Right kidney (tissue), 1 donor: ENCODE measurements at regions not wholly inside any gene's neighbourhood (a gene's known extent, or its start where the extent isn't known, plus 50 kb on each side); places are given as distances from the start of the nearest gene placed in this dataset.

ENCODE experiments used
- DNase-seq: peaks from one replicate; pipeline ENCODE4 v3.0.0-alpha.2; 2016

DNA sequence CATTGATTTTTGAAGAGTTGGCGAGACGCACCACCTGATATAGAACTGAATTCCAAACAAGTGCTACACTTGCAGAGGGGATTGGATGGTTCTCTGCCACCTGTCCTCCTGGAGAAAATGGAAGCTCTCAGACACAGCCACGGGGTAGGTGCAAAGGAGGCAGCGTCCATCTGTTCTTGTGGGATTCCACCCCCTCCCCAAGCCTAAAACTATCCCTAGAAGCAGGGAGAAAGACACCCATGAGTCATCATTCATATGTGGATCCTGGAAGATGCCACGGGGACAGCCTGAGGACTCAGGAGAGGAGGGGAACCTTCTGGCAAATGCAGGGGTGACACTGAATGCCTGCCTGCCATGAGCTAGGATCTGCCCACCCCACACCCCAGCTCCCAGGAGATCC lies 171.3 kb upstream of the CST7 start:
- no peak for DNase-seq

DNA sequence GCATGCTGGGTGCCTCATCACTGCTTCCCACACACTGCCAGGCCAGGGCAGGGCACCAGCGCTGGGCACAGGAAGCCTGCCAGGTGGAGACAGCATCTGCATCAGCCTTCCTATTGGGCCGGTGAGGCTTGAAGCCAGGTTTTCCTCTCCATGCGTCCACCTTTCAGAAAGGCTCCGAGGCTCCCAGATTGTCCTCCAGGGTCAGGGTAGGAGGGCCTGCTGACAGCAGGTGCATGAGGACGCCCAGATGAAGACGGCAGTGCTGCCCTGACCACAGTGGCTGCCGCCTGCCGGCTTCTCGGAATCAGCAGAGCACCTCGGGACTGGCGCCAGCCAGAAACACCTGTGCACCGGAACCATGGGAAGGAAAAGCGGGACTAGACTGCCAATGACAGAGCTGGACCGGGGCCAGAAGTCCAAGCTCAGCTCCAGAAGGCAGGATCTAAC lies 170.5 kb upstream of the CST7 start:
- DNase-seq = no peak

DNA sequence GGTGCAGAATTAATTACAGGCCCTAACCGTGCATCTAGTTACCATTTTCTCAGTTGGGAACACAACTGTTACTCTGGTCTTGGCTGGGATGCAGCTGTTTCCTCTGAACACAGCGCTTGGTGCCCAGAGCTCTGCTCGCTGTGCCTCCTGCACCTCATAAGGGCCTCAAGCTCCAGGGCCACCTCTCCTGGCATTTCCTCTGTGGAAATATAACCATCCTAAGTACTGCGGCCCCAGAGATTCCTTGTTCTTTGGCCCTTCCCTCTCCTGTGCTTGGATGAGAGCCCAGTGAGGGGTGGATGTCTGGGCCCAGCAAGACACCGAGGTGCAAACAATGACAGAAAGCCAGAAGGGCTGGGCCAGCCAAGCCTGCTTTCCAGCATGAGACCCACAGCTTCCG lies 169.9 kb upstream of the CST7 start:
- no peak for DNase-seq

DNA sequence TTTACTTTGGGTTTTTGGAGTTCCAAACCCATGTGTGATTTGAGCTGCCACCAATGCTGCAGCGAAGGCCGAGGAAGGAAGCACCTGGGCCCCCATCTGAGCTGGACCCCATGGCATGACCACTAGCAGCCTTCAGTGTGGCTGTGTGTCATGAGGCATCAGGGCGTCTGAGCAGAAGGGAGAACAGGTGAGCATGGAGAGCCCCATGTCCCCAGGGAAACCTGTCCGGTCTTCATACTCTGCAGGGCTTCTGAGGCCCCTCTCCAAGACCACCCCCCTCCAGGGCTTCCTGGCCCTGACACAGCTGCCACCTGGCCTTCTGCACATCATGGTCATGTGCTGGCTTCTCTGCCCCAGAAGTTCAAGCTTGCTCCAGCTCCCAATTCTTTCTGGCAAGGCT lies 169.1 kb upstream of the CST7 start:
- no peak for DNase-seq

DNA sequence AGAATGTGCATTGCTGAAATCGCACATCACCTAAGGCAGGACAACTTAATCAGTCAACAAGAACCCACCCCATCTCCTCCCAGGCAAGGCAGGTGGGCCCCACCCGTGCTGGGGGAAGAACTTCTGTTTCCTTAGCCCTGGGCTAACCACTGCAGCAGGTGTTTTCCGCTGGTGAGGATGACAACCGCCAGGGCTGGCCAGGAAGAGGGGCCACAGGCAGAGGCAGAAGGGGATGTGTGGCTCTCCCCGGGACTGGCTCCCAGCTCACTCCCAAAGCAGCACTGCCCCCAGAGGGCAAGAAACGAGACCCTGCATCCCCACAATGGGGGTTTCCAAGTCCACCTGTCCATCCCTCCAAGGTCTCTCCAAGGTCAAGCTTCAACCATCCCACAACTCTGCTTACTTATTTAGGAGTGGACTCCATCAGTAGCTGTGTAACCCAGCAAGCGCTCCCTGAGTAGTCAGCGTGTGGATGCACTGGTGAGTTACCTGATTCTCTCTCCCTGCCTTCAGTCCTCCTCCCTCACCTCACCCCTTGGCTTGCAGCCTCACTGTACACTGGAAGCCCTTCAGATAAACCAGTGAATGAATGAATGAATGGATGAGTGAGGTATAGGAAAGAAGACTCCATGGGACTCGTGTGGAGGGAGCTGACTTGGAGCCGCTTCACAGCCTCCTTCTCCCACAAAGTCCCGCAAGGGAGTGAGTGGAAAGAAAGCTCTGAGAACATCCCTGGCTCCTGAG lies 168.2 kb upstream of the CST7 start:
- no peak for DNase-seq

DNA sequence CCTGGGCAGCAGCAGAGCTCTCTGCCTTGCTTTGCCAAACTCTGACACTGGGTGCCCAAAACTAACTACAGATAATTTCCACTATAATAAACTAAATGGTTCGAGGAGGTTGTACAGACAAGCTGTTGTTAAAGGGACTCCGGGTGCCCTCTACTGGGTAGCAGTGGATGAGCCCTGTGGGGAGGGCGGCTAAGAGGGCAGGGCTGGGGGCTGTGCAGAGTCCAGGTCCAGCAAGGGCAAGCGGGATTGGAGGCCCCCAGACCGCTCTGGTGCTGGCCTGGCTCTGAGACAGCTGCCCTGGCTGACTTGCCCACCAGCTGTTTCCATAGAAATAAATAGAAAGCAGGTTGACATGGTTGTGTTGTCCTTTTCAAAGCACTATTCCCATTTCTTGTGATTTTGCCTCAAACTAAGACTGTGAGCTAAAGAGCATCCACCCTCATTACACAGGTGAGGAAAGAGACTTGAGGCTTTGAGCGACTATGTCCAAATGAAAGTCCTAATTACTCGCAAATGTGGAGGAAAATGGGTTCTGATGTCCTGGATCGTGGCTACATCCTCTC lies 167.6 kb upstream of the CST7 start:
- no peak for DNase-seq

DNA sequence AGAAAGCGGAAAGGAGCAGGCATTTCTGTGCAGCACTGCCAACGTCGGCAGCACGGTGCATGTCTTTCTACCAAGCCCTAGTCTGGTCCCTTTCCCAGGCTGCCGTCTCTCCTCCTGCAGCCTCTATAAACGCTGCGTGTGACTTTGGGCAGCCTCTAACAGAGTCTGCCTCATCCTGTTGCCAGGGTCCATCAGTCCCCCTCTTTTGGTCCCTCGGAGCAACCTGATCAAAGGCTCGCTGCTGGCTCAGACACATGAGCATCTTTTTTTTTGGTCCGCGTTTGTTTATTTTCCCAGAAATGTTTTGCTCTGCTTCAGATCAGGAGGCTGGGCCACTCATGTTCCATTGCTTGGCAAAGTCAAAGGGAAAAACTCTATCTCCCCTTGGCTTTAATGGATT lies 166.8 kb upstream of the CST7 start:
- DNase-seq = no peak

DNA sequence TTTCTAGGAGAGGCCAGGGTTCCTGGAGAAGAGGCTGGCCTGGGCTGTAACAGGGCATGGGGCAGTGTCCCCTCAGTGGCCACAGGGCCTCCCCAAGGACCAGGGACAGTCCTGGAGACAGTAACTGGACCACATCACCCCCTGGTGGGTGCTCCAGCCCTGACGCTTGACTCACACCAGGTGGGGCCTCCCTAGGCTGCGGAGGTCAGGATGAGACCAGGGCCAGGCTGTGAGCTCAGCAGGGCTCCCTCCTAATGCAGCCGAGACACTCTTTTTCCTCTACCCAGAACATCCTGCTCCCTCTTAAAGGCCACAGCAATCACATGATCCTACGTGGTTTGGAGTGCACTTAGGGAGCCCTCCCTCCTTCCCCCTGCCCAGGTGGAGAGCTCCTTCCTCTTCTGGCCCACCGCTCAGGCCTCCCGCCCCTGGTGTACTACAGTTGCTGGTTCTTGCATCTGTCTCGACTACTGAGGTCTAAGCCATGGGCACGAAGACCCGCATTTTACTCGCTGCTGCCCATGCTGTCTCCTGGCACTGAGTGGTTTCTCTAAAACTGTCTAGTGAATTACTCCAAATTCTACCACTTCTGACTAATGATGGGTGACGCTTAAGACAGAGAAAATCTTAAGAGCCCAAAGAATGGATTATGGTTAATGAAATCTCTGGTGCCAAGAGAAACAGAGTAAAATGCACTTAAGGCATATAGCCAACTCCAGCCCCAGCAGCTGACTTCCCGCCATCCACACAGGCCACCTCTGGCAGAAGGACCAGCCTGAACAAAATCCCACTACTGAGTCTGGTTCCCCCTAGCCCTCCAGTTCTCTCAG lies 166.1 kb upstream of the CST7 start:
- DNase-seq = no peak

DNA sequence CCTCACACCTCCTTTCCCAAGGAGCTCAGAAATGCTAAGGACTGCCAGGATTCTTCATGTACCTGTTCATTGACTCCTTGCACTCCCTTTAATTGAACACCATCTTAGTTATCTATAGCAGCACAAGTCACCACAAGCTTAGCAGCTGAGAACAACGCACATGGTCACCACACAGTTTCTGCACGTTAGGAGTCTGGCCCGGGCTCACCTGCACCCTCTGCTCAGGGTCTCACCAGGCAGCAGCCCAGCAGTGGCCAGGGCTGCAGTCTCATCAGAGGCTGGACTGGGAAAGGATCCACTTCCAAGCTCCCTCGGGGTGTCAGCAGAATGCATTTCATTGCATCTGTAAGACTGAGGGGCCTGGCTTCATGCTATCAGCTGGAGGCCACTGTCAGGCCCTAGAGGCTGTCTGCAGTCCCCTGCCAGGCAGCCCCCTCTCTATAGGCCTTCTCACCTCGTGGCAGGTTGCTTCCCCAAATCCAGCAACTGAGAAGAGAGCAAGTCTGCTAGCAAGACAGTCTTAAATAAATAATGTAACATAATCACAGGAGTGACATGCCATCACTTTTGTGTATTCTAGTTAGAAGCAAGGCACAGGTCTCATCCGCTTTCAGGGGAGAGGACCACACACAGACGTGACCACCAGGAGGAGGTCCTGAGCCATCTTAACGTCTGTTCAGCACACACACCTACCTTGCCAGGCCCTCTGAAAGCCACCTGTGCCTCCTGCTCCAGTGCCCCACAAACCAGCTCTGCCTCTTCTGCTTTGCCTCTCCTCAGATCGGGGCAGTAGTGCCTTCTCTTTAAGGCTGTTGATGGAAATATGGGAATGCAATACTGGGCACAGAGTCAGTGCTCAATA lies 165.2 kb upstream of the CST7 start:
- no peak for DNase-seq

DNA sequence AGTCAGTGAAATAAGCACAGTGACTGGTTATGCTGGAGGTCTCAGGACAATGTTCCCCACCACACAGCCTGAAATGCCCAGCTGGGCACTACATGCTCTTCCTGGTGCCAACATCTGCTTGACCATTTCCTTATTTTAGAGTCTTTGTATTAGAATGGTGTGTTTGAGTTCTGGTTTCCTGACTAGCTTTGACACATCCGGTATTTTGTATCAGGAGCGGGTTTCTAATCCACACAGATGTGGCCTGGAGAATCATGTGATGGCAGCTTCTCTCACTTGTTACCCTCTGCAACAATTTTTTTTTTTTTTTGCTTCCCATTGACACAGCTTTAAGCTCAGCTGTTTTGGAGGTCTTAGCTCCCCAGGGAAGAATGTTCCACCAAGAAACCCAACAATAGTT lies 164.5 kb upstream of the CST7 start:
- no peak for DNase-seq

DNA sequence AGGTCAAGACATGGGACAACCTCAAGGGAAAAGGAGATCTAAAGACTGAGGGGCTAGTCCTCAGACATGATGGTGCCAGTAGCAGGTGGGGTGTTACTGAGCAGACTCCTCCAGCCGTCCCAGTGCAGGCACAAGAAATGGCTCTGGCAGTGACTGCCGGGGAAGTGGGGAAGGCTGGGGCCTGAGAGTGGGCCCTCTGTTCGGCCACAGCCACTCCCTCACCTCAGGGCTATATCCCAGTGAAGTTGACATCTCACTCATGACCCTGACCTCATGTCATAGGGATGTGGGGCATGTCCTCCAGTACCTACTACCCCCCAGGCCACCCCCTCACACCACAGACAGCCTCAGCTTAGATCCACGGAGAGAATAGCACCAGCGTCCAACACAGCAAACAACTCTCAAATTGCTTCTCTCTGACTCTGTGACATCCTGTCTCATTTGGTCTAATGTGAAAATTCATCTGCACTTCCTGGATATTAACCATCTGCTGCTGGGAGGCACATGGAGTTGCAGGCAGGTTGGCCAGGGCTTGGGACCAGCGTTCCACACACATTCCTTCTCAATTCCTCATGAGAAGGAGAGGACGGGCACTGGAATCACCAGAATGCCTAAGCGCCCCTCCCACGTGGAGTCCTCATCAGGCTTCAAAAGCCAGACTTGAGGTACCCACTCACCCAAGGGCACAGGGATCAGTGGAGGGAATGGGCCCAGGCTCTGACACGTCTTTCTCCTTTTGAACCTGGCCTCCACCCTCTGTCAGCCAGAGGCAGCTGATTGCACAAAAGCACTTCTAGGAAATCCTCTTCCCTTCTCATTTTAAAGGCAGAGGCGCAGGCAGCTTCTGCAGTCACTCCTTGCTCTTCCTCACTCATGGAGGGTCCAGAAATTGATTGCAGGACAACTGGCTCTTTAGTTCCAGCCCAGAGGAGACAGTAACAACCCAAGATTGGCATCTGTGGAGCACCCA lies 163.6 kb upstream of the CST7 start:
- DNase-seq = no peak

DNA sequence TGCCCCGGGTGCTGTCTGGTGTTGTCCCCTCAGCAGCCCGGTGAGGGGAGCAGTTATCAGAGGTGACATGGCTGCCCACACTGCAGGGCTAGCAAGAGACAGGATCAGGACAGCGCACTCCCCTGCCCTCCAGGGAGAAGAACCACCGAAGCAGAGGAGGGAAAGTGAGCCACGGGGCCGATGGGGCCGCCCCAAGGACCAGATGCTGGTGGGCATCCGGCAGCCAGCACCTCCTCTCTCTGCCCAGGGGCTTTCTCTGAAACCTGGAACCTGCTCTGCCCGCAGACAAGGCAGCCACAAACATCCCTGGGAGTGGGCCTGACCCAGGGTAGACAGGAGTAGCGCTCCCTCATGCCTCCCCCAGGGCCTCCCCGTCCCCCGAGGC lies 163.0 kb upstream of the CST7 start:
- no peak for DNase-seq

DNA sequence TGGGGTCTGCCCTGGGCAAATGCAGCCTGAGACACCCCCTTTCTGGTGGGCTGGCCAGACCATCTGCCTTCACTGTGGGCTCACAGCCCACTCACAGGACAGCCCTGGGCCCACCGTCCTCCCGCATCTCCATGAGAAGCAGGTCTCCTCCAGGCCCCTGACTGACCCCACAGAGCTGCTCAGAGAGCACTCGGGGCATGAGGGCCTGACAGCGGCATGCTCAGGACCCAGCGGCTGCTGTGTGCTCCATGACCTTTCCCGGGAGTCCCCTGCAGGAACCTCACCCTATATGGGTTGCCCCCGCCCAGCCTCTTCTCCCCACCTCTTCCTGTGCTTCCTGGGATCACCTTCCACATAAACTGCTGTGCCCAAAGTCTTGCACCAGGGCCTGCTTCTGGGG lies 162.4 kb upstream of the CST7 start:
- DNase-seq = no peak

DNA sequence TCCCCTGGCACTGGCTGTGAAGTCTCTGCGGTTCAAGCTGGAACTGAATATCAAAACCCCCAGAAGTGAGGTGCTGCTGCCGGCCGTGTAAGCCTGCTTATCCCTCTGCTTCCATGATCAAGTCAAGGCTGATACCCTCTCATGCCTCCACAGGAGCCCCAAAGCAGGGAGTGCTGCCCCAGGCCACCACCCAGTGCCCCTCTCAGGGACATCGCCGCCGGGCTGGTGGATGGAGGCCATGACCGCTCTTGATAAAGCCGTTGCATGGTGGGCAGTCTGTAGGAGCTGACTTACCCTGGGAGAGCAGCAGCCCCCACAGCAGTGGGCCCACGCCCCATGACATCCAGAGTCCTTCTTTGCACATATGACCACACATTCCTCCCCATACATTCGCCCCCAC lies 162.0 kb upstream of the CST7 start:
- no peak for DNase-seq

DNA sequence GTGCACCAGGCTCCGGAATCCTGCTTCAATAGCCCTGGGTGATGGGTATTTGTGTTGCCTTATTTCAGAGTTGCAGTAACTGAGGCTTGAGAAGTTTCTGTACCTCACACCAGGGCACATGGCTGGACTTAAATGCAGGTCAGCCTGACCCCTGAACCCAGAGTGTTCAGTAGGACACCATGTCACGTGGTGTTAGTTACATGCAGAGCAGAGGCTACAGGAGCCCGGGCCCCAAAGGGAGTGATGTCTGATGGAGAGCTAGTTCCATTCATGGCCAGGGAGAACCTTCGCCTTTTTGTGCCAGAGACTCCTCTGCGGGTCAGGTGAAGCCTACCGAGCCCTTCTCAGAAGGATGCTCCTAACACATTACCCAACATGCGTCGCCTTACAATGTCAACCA lies 161.4 kb upstream of the CST7 start:
- DNase-seq = no peak

DNA sequence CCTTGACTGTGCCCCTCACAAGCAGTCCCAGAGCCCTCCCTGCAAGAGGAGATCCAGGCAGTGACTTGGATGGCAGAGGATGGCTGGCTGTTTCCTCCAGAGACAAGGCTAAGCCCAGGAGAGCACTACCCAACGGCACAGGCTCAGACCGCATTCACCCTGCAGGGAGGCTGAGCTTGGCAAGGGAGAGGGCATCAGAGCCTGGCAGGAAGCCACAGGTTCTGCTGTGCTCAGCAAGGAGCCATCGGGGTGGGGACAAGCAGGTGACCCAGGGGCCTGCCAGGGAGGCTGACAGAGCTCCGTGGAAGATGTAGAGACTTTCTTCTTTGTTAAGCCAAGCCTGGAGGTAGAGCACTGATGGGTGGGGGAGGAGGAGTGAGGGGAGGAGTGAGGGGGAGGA lies 159.2 kb upstream of the CST7 start:
- DNase-seq = no peak

DNA sequence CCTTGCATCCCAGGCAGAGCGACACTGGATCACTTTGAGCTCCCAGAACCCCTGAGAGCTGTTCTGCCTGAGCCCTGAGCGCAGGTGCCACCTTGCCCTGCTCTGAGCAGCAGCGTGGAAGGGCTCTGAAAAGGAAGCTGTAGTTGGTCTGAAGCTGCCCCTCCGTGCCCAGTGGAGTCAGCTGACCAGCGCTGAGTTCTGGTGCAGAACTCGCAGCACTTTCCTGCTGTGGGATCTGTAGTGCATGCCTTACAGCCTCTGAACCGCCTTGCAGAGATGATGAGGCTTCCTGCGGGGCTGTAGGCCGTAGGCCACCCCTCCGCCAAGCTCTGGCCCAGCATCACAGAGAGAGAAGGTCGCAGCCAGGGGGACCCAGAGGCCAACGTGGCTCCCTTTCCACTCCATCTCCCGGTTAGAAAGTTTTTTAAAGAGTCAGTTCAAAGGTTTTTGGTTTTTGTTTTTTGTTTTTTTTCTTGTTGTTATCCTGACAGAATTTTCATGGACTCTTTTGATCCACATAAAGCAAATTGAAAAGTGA lies 158.3 kb upstream of the CST7 start:
- no peak for DNase-seq

DNA sequence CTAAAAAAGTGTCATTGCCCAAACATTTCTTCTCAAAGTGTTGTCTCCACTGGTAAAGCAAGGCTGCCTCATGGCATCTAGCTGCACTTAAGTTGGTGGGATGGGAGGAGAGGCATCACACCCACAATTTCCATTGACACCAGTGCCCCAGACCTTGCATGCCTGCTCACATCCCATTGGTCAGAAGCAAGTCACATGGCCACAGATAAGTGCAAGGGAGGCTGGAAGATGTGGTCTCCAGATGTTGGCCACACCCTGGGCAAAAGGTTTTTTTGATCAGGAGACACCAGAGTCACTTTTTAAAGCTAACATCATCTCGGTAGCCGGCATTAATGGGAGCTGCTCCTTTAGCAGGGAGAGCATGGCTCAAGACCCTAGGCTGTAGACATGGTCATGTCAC lies 157.1 kb upstream of the CST7 start:
- no peak for DNase-seq

DNA sequence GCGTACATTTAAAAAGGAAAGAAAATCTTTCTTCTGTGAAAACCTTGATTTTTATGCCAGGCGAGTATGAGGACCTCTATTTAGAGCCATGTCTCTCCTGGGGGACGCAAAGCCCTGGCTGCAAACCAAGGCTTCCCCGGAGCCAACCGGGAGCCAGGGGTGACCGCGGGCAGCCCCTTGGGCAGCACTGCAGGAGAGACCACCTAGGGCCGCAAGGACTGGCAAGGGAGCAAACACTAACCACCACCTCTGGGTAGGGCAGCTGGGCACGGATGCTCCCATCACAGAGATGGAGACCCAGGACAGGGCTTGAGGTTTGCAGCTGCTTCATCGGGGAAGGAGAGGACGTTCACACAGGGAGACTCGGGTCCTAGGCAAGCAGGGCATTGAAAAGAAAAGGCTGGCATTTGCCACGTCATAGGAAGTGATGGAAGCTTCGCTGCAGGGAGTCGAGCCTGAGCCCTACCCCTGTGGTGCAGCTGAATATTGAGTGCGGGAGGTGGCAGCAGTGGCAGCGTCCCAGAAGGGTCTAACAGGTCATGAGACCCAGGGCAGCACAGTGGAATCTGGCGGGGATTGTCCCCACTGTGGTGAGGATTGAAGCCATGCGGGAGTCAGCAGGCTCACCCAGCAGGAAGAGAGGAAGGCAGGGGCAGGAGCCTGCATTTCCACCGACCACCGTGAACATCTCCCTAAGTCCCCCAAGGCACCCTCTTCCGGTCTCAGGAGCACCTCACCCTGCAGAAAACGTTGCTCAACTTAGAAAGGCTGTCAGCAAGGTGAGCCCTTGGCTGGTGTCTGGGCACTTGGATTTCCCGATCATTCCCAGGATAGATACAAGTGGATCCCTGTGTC lies 156.2 kb upstream of the CST7 start:
- DNase-seq = no peak

DNA sequence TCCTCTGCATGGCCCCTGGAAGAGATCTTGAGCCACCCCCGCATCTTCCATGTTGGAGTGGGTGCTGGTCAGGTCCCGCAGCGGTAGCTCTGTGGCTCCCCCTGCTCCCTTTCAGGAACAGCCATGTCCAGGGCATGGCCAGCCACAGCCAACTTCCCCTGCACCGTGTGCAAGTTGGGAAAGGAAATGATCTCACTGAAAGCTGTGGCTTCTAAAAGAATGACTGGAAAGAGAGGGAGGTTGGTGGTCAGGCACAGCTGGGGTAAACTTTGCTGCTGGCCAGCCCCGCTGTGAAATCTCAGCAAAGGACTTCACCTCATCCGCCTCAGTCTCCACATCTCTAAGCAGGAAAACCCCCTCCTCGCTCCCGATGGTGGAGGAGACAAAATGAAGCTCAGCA lies 153.6 kb upstream of the CST7 start:
- DNase-seq = no peak
